ENCODE measurements at regions not wholly inside any gene's neighbourhood (a gene's known extent, or its start where the extent isn't known, plus 50 kb on each side); places are given as distances from the start of the nearest gene placed in this dataset.

DNA sequence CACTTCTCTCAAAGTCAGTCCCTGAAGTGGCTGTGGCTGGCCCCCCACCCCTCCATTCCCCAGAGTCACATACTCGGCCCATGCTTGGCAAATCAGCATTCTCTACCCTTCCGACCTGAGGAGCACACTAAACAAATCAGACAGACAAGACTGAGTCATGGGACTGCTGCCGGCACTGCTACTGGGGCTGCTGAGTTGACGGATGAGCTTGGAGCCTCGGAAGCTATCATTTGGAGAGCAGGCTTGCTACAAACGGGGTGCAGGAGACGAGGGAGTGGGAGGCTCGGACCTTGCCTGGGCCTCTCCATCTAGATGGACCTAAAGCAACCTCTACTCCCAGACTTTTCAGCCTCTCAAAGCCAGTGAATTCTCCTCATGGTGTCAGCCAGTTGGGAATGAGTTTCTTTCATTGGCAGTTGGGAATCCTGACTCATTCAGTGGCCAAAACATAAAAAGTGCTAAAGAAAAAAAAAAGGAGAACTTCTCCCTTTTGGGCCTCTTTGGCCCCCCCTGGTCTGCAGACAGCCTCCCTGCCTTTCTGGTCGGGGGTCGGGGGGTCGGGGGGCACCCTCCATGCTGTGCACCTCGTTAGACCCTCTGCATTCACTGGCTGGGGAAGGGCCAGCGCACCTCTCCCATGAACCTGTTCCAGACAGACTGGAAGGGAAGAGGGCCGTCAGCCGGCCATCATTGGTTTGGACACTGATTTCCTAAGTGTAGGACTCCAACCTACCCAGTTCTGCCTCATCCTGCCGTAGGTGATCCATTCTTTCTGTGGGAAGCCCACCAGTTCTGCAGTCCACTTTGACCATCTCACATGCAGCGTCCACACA is 52.3 kb upstream of the COL13A1 start:
- Histone ChIP-seq H3K14ac (ENCODE audit: insufficient read depth, low read length) (no peak overlapping the region), H3K9me3 (ENCODE audit: control insufficient read depth, low read depth, low read length) (no peaks in the 10 kb centered on the region), H2AK5ac (ENCODE audit: insufficient read length, low read length) (no peak overlapping the region), H3K79me1 (ENCODE audit: insufficient read depth, low read depth, low read length, poor library complexity, severe bottlenecking) (no peaks in the 10 kb centered on the region), H4K5ac (ENCODE audit: insufficient read length, low read depth, low read length) (no peak overlapping the region), H4K91ac (ENCODE audit: insufficient read length, low read depth, low read length) (no peak overlapping the region), H2AFZ (ENCODE audit: low read length) (no peak overlapping the region), H3K4ac (ENCODE audit: low read depth, low read length) (no peak overlapping the region), H2BK20ac (ENCODE audit: low read depth, low read length, poor library complexity, severe bottlenecking) (no peak overlapping the region), H3K4me2 (ENCODE audit: insufficient read depth, insufficient read length, low read length) (no peak overlapping the region), H2BK5ac (ENCODE audit: insufficient read length, low read length) (no peak overlapping the region), H3K27me3 (ENCODE audit: insufficient read depth, low read length) (no peaks in the 10 kb centered on the region; the same call in 1 of the 2 replicates), H4K20me1 (ENCODE audit: control insufficient read depth, insufficient read depth, insufficient read length) (no peaks in the 10 kb centered on the region), H3K9ac (ENCODE audit: extremely low read depth, insufficient read length, low read length) (no peak overlapping the region), H2BK120ac (ENCODE audit: low read depth, low read length, poor library complexity, severe bottlenecking) (no peak overlapping the region), H3K23ac (ENCODE audit: insufficient read length, low read depth, low read length) (no peak overlapping the region), H3K18ac (ENCODE audit: insufficient read length, low read depth, low read length) (no peak overlapping the region), H3K4me1 (ENCODE audit: insufficient read depth, low read length) (peaks cover 3% of the 10 kb centered on the region; the same call in 1 of the 2 replicates), H3K23me2 (ENCODE audit: insufficient read length, low read depth, low read length, poor library complexity, severe bottlenecking) (no peaks in the 10 kb centered on the region), H2BK15ac (ENCODE audit: low read depth, low read length) (no peak overlapping the region), H3K27ac (ENCODE audit: insufficient read length, low read depth, low read length) (no peak overlapping the region), H3T11ph (ENCODE audit: low read length) (no peak overlapping the region), H3K56ac (ENCODE audit: insufficient read length, low read depth, low read length) (no peak overlapping the region), H3K79me2 (ENCODE audit: insufficient read depth, low read length) (no peaks in the 10 kb centered on the region), H2BK12ac (ENCODE audit: insufficient read length, low read depth, low read length) (no peak overlapping the region), H4K8ac (replicated peaks; ENCODE audit: insufficient read length, low read depth, low read length) (no peak overlapping the region)
- no CpG with 5 or more reads among the region's 17 CpGs for WGBS (ENCODE audit: extremely low coverage, insufficient read length, low lambda C conversion rate)
- TF ChIP-seq, protein P1, sequence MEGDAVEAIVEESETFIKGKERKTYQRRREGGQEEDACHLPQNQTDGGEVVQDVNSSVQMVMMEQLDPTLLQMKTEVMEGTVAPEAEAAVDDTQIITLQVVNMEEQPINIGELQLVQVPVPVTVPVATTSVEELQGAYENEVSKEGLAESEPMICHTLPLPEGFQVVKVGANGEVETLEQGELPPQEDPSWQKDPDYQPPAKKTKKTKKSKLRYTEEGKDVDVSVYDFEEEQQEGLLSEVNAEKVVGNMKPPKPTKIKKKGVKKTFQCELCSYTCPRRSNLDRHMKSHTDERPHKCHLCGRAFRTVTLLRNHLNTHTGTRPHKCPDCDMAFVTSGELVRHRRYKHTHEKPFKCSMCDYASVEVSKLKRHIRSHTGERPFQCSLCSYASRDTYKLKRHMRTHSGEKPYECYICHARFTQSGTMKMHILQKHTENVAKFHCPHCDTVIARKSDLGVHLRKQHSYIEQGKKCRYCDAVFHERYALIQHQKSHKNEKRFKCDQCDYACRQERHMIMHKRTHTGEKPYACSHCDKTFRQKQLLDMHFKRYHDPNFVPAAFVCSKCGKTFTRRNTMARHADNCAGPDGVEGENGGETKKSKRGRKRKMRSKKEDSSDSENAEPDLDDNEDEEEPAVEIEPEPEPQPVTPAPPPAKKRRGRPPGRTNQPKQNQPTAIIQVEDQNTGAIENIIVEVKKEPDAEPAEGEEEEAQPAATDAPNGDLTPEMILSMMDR (conservative IDR thresholded peaks at IDR 0.05) = no peak
- Mint-ChIP-seq H3K36me3 (ENCODE audit: insufficient read depth in 1 of 3, low read depth in 3 of 3) (no peaks in the 10 kb centered on the region), H3K4me1 (peaks cover 6 to 20% of the 10 kb centered on the region in 2 experiments), H3K27me3 (ENCODE audit: low read depth) (peaks cover 29% of the 10 kb centered on the region), H3K27ac (no peak overlapping the region), H3K9me3 (no peaks in the 10 kb centered on the region), H3K4me3 (no peak overlapping the region)
- DNase-seq = no peak

Measured in H9 (cell line).